ENCODE measurements at regions not wholly inside any gene's neighbourhood (a gene's known extent, or its start where the extent isn't known, plus 50 kb on each side); places are given as distances from the start of the nearest gene placed in this dataset.
A peak's percentile ranks its signal among the peaks of the same experiment; 100 is the strongest.
"Not testable (repeated sequence)": the region's sequence is repeated elsewhere in the genome, so short reads cannot be mapped to it uniquely, and the experiment has no call there.

- H3K4me3 Mint-ChIP-seq (ENCODE audit: low read depth); H3K36me3 Mint-ChIP-seq (ENCODE audit: low read depth); intact Hi-C loops (cut with micrococcal nuclease); DNase-seq (ENCODE audit: low spot score); H3K9me3 Mint-ChIP-seq; H3K4me1 Mint-ChIP-seq (ENCODE audit: low read depth); H3K27ac Mint-ChIP-seq; H3K27me3 Mint-ChIP-seq (ENCODE audit: low read depth): not testable (repeated sequence)
These were observed 94.6 kb downstream of the TMEM121 start for GRCh38 chr14:105620865-105621471.

GRCh38 chr14:105621479-105622328 lies 95.3 kb downstream of the TMEM121 start:
- H3K36me3 Mint-ChIP-seq (ENCODE audit: low read depth); H3K9me3 Mint-ChIP-seq; intact Hi-C loops (cut with micrococcal nuclease); H3K4me1 Mint-ChIP-seq (ENCODE audit: low read depth); H3K4me3 Mint-ChIP-seq (ENCODE audit: low read depth); H3K27ac Mint-ChIP-seq; DNase-seq (ENCODE audit: low spot score); H3K27me3 Mint-ChIP-seq (ENCODE audit: low read depth): not testable (repeated sequence)

DNA sequence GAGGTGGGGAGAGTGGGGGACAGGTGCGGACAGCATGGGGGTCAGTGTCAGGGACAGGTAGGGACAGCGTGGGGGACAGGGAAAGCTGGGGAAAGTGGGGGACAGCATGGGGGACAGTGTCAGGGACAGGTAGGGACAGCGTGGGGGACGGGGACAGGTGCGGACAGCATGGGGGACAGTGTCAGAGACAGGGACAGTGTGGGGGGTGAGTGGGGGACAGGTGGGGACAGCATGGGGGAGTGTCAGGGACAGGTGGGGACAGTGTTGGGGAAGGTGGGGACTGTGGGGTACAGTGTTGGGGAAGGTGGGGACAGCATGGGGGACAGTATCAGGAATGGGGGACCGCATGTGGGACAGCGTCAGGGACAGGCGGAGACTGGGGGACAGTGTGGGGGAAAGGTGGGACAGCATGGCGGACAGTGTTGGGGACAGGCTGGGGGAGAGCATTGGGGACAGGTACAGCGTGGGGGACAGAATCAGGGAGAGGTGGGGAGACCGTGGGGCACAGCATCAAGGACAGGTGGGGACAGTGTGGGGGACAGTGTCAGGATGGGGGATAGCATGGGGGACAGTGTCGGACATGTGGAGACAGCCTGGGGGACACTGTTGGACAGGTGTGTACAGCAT lies 96.1 kb downstream of the TMEM121 start:
- no peak for DNase-seq (ENCODE audit: low spot score)
- intact Hi-C loops (cut with micrococcal nuclease), result no loop called here
- Mint-ChIP-seq H3K4me3 (ENCODE audit: low read depth) (no peak overlapping the region), H3K36me3 (ENCODE audit: low read depth) (no peaks in the 10 kb centered on the region), H3K9me3 (no peaks in the 10 kb centered on the region), H3K27ac (no peak overlapping the region), H3K4me1 (ENCODE audit: low read depth) (no peaks in the 10 kb centered on the region), H3K27me3 (ENCODE audit: low read depth) (no peaks in the 10 kb centered on the region)

DNA sequence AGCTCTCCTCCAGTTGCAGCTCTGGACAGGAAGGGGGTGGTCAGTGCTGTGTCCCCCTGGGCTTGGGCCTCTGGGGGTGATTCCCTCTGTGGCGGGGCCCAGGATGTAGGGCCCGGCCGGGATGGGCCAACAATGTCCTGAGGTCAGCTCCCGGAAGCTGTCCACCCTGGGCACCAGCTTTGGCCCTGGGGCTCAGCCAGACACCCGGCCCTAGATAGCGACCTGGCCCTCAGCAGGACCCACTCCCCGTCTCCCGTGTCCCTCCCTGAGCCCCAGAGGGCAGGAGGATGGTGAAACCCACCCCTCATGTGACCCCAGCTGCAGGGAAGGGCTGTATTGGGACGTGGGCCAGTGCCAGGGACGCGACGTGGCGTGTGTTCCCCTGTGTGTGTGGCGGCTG lies 96.8 kb downstream of the TMEM121 start:
- H3K27ac Mint-ChIP-seq, result peak overlapping the region; percentile 12
- H3K27me3 Mint-ChIP-seq (ENCODE audit: low read depth); DNase-seq (ENCODE audit: low spot score); H3K4me1 Mint-ChIP-seq (ENCODE audit: low read depth); H3K4me3 Mint-ChIP-seq (ENCODE audit: low read depth); H3K9me3 Mint-ChIP-seq; H3K36me3 Mint-ChIP-seq (ENCODE audit: low read depth); intact Hi-C loops (cut with micrococcal nuclease): not testable (repeated sequence)

GRCh38 chr14:105624346-105624745 lies 98.0 kb downstream of the TMEM121 start:
- H3K27ac Mint-ChIP-seq; intact Hi-C loops (cut with micrococcal nuclease); H3K4me1 Mint-ChIP-seq (ENCODE audit: low read depth); DNase-seq (ENCODE audit: low spot score); H3K36me3 Mint-ChIP-seq (ENCODE audit: low read depth); H3K27me3 Mint-ChIP-seq (ENCODE audit: low read depth); H3K9me3 Mint-ChIP-seq; H3K4me3 Mint-ChIP-seq (ENCODE audit: low read depth): not testable (repeated sequence)

GRCh38 chr14:105624749-105625434 lies 98.5 kb downstream of the TMEM121 start:
- H3K4me1 Mint-ChIP-seq (ENCODE audit: low read depth); H3K4me3 Mint-ChIP-seq (ENCODE audit: low read depth); H3K27ac Mint-ChIP-seq; intact Hi-C loops (cut with micrococcal nuclease); H3K36me3 Mint-ChIP-seq (ENCODE audit: low read depth); H3K9me3 Mint-ChIP-seq; DNase-seq (ENCODE audit: low spot score); H3K27me3 Mint-ChIP-seq (ENCODE audit: low read depth): not testable (repeated sequence)

DNA sequence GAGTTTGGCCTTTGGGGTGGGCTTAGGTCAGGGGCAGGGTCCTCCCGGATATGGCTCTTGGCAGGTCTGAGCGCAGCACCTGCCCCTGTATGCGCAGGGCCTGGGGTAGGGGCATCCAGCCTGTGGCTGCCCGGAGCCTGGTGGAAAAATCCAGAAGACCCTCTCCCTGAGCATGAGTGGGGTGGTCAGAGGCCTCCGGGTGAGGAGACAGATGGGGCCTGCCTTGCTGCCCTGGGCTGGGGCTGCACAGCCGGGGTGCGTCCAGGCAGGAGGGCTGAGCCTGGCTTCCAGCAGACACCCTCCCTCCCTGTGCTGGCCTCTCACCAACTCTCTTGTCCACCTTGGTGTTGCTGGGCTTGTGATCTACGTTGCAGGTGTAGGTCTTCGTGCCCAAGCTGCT lies 99.1 kb downstream of the TMEM121 start:
- H3K27me3 Mint-ChIP-seq (ENCODE audit: low read depth); H3K4me1 Mint-ChIP-seq (ENCODE audit: low read depth); intact Hi-C loops (cut with micrococcal nuclease); H3K27ac Mint-ChIP-seq; H3K4me3 Mint-ChIP-seq (ENCODE audit: low read depth); H3K36me3 Mint-ChIP-seq (ENCODE audit: low read depth); DNase-seq (ENCODE audit: low spot score); H3K9me3 Mint-ChIP-seq: not testable (repeated sequence)

DNA sequence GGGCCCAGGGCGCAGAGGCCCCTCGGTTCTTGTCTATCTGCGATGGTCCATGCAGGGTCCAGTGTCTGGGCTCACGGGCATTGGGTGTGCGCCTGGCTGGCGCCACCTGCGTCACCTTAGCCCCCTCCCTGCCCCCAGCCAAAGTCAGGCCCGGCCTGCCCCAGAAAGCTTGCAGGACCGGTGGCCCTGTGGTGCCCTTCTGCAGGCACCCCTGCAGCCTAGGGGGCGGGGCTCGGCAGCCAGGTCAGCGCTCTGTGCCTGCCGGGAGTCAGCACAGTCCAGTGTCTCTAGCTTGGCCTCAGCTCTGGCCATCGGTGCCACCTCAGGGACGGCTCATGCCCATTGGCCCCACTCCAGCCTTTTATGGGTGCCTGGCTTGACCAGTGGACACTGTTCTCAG lies 99.7 kb downstream of the TMEM121 start:
- not testable (repeated sequence) for H3K4me1 Mint-ChIP-seq (ENCODE audit: low read depth)

DNA sequence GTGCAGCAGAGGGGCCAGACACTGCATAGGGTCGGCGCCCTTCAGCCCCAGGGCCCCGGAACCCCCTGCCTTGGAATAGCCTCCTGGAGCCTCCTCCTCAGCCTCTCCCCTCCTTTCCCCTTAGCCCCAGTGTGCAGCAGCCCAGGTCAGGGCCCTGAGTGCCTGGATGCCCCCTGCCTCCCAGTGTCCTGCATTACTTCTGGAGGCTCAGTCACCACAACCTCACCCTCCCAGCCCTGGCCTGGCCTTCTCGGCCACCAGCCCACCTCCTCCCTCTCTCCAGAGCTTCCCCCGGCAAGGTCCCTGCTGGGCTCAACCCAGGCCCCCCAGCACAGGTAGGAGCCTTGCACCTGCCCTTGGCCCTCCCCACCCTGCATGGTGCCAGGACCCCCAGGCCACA lies 100.3 kb downstream of the TMEM121 start:
- intact Hi-C loops (cut with micrococcal nuclease); H3K4me3 Mint-ChIP-seq (ENCODE audit: low read depth): not testable (repeated sequence)

More for the DNA sequence above, 99.7 kb downstream of the TMEM121 start:
- DNase-seq (ENCODE audit: low spot score); H3K9me3 Mint-ChIP-seq; H3K36me3 Mint-ChIP-seq (ENCODE audit: low read depth); intact Hi-C loops (cut with micrococcal nuclease); H3K4me3 Mint-ChIP-seq (ENCODE audit: low read depth); H3K27ac Mint-ChIP-seq; H3K27me3 Mint-ChIP-seq (ENCODE audit: low read depth): not testable (repeated sequence)

GRCh38 chr14:105627287-105627686 lies 100.9 kb downstream of the TMEM121 start:
- H3K36me3 Mint-ChIP-seq (ENCODE audit: low read depth); DNase-seq (ENCODE audit: low spot score); H3K27ac Mint-ChIP-seq; H3K27me3 Mint-ChIP-seq (ENCODE audit: low read depth); intact Hi-C loops (cut with micrococcal nuclease); H3K4me3 Mint-ChIP-seq (ENCODE audit: low read depth); H3K9me3 Mint-ChIP-seq; H3K4me1 Mint-ChIP-seq (ENCODE audit: low read depth): not testable (repeated sequence)

More for the DNA sequence above, 100.3 kb downstream of the TMEM121 start:
- H3K27ac Mint-ChIP-seq; DNase-seq (ENCODE audit: low spot score); H3K4me1 Mint-ChIP-seq (ENCODE audit: low read depth); H3K27me3 Mint-ChIP-seq (ENCODE audit: low read depth); H3K9me3 Mint-ChIP-seq; H3K36me3 Mint-ChIP-seq (ENCODE audit: low read depth): not testable (repeated sequence)

DNA sequence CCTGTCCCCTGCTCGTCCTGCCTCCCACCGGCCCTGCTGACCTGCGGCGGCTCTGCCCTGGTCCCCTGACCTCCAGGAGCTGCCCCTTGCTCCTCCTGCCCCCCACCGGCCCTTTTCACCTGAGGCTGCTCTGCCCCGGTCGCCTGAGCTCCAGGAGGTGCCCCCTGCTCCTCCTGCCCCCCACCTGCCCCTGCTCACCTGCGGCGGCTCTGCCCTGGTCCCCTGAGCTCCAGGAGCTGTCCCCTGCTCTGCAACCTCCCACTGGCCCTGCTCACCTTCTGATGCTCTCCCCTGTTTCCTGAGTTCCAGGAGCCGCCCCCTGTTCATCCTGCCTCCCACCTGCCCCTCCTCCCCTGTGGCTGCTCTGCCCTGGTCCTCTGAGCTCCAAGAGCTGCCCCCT lies 101.3 kb downstream of the TMEM121 start:
- Mint-ChIP-seq H3K27me3 (ENCODE audit: low read depth) (peaks cover 1% of the 10 kb centered on the region), H3K4me3 (ENCODE audit: low read depth) (no peak overlapping the region), H3K4me1 (ENCODE audit: low read depth) (no peaks in the 10 kb centered on the region), H3K9me3 (peaks cover 3% of the 10 kb centered on the region), H3K27ac (no peak overlapping the region), H3K36me3 (ENCODE audit: low read depth) (no peaks in the 10 kb centered on the region)
- intact Hi-C loops (cut with micrococcal nuclease), result no loop called here
- no peak for DNase-seq (ENCODE audit: low spot score)

GRCh38 chr14:105628126-105628525 lies 101.7 kb downstream of the TMEM121 start:
- H3K4me3 Mint-ChIP-seq (ENCODE audit: low read depth); H3K27ac Mint-ChIP-seq; H3K36me3 Mint-ChIP-seq (ENCODE audit: low read depth); H3K9me3 Mint-ChIP-seq; intact Hi-C loops (cut with micrococcal nuclease); H3K4me1 Mint-ChIP-seq (ENCODE audit: low read depth); DNase-seq (ENCODE audit: low spot score); H3K27me3 Mint-ChIP-seq (ENCODE audit: low read depth): not testable (repeated sequence)

All from activated T-helper 2 cell treated with anti-CD3 and anti-CD28 coated beads, Interferon-gamma antibody, Interleukin-2, Interleukin-4, amounts not matched to agents 10 μg/mL and 5 μg/mL and 100 μg/mL, durations not matched to agents 14 hours and 24 hours and 36 hours (primary cell).